Astrocyte (in vitro differentiated cells and primary cell): ENCODE measurements at regions not wholly inside any gene's neighbourhood (a gene's known extent, or its start where the extent isn't known, plus 50 kb on each side); places are given as distances from the start of the nearest gene placed in this dataset.

Experiments
- EZH2 ChIP-seq: IDR thresholded peaks from 2 replicates; pipeline ENCODE4 v1.6.1; 2012; ENCODE audit warnings: mild to moderate bottlenecking, low read length, inconsistent platforms; ENCODE audit not compliant: insufficient read depth
- TF ChIP-seq, protein P1 (sequence below): IDR thresholded peaks from 2 replicates; pipeline ENCODE4 v1.5.1; 2011; ENCODE audit warnings: low read depth, mild to moderate bottlenecking, inconsistent platforms, low read length, moderate library complexity; ENCODE audit not compliant: insufficient read depth

DNA sequence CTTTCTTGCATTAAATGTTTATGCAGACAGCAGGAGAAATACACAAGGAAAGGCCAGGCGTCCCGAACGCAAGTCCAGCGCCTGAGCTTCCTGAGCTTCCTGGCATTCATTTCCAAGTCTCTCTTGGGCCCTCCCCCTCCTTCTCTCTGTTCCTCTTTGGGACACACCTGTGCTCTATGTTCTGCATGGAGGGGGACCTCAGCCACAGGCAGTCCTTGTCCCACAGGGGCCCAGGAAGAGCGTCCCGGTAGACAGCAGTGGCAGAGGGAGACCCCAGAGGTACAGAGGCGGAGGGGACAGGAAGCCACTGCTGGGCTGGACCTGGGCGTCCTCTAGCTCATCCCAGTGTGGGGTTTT lies 221.3 kb downstream of the C9orf50 start:
- TF ChIP-seq, protein P1, sequence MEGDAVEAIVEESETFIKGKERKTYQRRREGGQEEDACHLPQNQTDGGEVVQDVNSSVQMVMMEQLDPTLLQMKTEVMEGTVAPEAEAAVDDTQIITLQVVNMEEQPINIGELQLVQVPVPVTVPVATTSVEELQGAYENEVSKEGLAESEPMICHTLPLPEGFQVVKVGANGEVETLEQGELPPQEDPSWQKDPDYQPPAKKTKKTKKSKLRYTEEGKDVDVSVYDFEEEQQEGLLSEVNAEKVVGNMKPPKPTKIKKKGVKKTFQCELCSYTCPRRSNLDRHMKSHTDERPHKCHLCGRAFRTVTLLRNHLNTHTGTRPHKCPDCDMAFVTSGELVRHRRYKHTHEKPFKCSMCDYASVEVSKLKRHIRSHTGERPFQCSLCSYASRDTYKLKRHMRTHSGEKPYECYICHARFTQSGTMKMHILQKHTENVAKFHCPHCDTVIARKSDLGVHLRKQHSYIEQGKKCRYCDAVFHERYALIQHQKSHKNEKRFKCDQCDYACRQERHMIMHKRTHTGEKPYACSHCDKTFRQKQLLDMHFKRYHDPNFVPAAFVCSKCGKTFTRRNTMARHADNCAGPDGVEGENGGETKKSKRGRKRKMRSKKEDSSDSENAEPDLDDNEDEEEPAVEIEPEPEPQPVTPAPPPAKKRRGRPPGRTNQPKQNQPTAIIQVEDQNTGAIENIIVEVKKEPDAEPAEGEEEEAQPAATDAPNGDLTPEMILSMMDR: no peak
- no peak for TF ChIP-seq EZH2
